Spleen (tissue), 11 donors: ENCODE measurements at regions not wholly inside any gene's neighbourhood (a gene's known extent, or its start where the extent isn't known, plus 50 kb on each side); places are given as distances from the start of the nearest gene placed in this dataset.

Experiments used
- DNase-seq: peaks from one replicate; pipeline ENCODE4 v3.0.0-alpha.2; 2020
- H3K27ac ChIP-seq, 8 donors: fragments of 200-600 bp; sonication (generic) in 7 of 8; 1 replicate in 4 of 8; 2 replicates in 4 of 8; pipeline versions ENCODE4 v1.5.0 to v1.8.0; 2016 to 2021; ENCODE audit warnings: inconsistent platforms in 4 of 8, mild to moderate bottlenecking in 4 of 8, moderate library complexity in 1 of 8
- H3K27me3 ChIP-seq, 7 donors: fragments of 200-600 bp; sonication (generic) in 6 of 7; replicated peaks in 1 of 7; 1 replicate in 4 of 7; 2 replicates in 3 of 7; pipeline versions ENCODE4 v1.5.0 to v1.8.0; 2016 to 2021; ENCODE audit warnings: inconsistent platforms in 3 of 7, mild to moderate bottlenecking in 1 of 7
- H3K36me3 ChIP-seq, 6 donors: fragments of 200-600 bp; sonication (generic) in 5 of 6; 1 replicate in 4 of 6; 2 replicates in 2 of 6; pipeline versions ENCODE4 v1.5.0 to v1.8.0; 2016 to 2021; ENCODE audit warnings: inconsistent platforms in 2 of 6
- H3K4me1 ChIP-seq, 6 donors: fragments of 200-600 bp; sonication (generic) in 5 of 6; 1 replicate in 3 of 6; 2 replicates in 3 of 6; pipeline versions ENCODE4 v1.5.0 to v1.8.0; 2016 to 2021; ENCODE audit warnings: inconsistent platforms in 3 of 6
- H3K4me3 ChIP-seq, 8 donors: fragments of 200-600 bp; sonication (generic) in 7 of 8; 1 replicate in 4 of 8; 2 replicates in 4 of 8; pipeline versions ENCODE4 v1.5.0 to v1.8.0; 2016 to 2021; ENCODE audit warnings: inconsistent platforms in 4 of 8, mild to moderate bottlenecking in 4 of 8, moderate library complexity in 2 of 8
- H3K9me3 ChIP-seq, 8 donors: fragments of 200-600 bp; sonication (generic) in 7 of 8; 1 replicate in 4 of 8; 2 replicates in 4 of 8; pipeline versions ENCODE4 v1.5.0 to v1.8.0; 2016 to 2021; ENCODE audit warnings: inconsistent platforms in 4 of 8
- CTCF ChIP-seq, 11 experiments: fragments of 200-600 bp in 7 of 11; fragments of 450-650 bp in 4 of 11; sonication (generic) in 4 of 11; IDR thresholded peaks in 8 of 11; conservative IDR thresholded peaks in 3 of 11; 1 replicate in 7 of 11; 2 replicates in 4 of 11; pipeline versions ENCODE4 v1.4.0 to v1.8.0; 2016 to 2021; ENCODE audit warnings: antibody characterized with exemption in 11 of 11, inconsistent platforms in 4 of 11, mild to moderate bottlenecking in 1 of 11
- POLR2A ChIP-seq, 3 donors: fragments of 450-650 bp; IDR thresholded peaks; one replicate each; pipeline ENCODE4 v1.5.1; 2017; ENCODE audit warnings: antibody characterized with exemption in 3 of 3, mild to moderate bottlenecking in 1 of 3
- POLR2AphosphoS5 ChIP-seq, 3 donors: sonication (generic); formaldehyde crosslinking; IDR thresholded peaks; one replicate each; pipeline ENCODE4 v1.5.1; 2017; ENCODE audit warnings: antibody characterized with exemption in 3 of 3
- WGBS, 5 donors: extraction: QIAGEN DNeasy Blood & Tissue Kit in 3 of 5; methylation state at CpG; one replicate each; pipeline versions ENCODE4 v1.1.5 to v1.1.7; 2013 to 2018; 5-methylcytosine and 5-hydroxymethylcytosine counted together
- intact Hi-C: fragments of 100-400 bp; cut with DNase I; formaldehyde crosslinking; loops from one replicate; pipeline ENCODE4 v1.15.0; 2023; ENCODE audit warnings: low total_unique reads
- donor health status: healthy with polysubstance abuse.
- donor health status: DM: no; HTN: no; CAD: no; lungs with moderate emphysema.
- donor health status: DM: no; HTN: no; CAD: no.
- donor health status: Bipolar disorder and iron deficiency.
- donor health status: healthy.
- donor health status: DM: no; HTN: no; CAD: no.
- donor health status: DM: yes; HTN: yes; CAD: no.

- TF ChIP-seq POLR2AphosphoS5 (IDR thresholded peaks at IDR 0.05) (no peak), POLR2A (IDR thresholded peaks at IDR 0.05) (no peak), CTCF (IDR thresholded peaks at IDR 0.05 in 8 of 11, conservative IDR thresholded peaks at IDR 0.05 in 3 of 11) (no peak)
- H3K27ac ChIP-seq, result no peak overlapping the region
- DNase-seq, result no peak
- no peaks in the 10 kb centered on the region for H3K4me1 ChIP-seq
- intact Hi-C loops, result no loop called here
- peaks cover 0 to 10% (median 0%) of the 10 kb centered on the region in 7 donors for H3K27me3 ChIP-seq
- H3K9me3 ChIP-seq, result peaks cover 0 to 3% (median 0%) of the 10 kb centered on the region in 8 donors
- 83 to 97% (median 90%) methylated on average over 1 of the region's 1 CpG for WGBS, 5 donors
- H3K36me3 ChIP-seq, result no peaks in the 10 kb centered on the region
- no peak overlapping the region for H3K4me3 ChIP-seq
Observed at GRCh38 chr15:81532001-81532400, 158.0 kb upstream of the TMC3 start.

GRCh38 chr15:81531109-81531592 lies 157.1 kb upstream of the TMC3 start:
- H3K4me3 ChIP-seq, result no peak overlapping the region
- intact Hi-C loops, result no loop called here
- WGBS, 5 donors, result 51 to 84% (median 63%) methylated on average over 10 of the region's 10 CpGs

GRCh38 chr15:81530271-81530691 lies 156.3 kb upstream of the TMC3 start:
- Histone ChIP-seq H3K4me3 (no peak overlapping the region), H3K4me1 (no peaks in the 10 kb centered on the region), H3K27me3 (peaks cover 0 to 2% (median 0%) of the 10 kb centered on the region in 7 donors), H3K9me3 (peaks cover 0 to 3% (median 0%) of the 10 kb centered on the region in 8 donors), H3K27ac (no peak overlapping the region), H3K36me3 (no peaks in the 10 kb centered on the region)
- 72 to 87% (median 79%) methylated on average over 3 of the region's 3 CpGs for WGBS, 5 donors
- TF ChIP-seq POLR2A (IDR thresholded peaks at IDR 0.05), result no peak
- no peak for TF ChIP-seq POLR2AphosphoS5 (IDR thresholded peaks at IDR 0.05)
- no peak for TF ChIP-seq CTCF (IDR thresholded peaks at IDR 0.05 in 8 of 11, conservative IDR thresholded peaks at IDR 0.05 in 3 of 11)
- no peak for DNase-seq
- intact Hi-C loops, result no loop called here

More at GRCh38 chr15:81531109-81531592, 157.1 kb upstream of the TMC3 start:
- no peak for DNase-seq
- Histone ChIP-seq H3K36me3 (no peaks in the 10 kb centered on the region), H3K9me3 (peaks cover 0 to 3% (median 0%) of the 10 kb centered on the region in 8 donors), H3K4me1 (no peaks in the 10 kb centered on the region), H3K27me3 (peaks cover 0 to 10% (median 0%) of the 10 kb centered on the region in 7 donors), H3K27ac (no peak overlapping the region)
- TF ChIP-seq POLR2A (IDR thresholded peaks at IDR 0.05) (no peak), POLR2AphosphoS5 (IDR thresholded peaks at IDR 0.05) (no peak), CTCF (IDR thresholded peaks at IDR 0.05 in 8 of 11, conservative IDR thresholded peaks at IDR 0.05 in 3 of 11) (no peak)

- TF ChIP-seq CTCF (IDR thresholded peaks at IDR 0.05 in 8 of 11, conservative IDR thresholded peaks at IDR 0.05 in 3 of 11), result no peak
- TF ChIP-seq POLR2AphosphoS5 (IDR thresholded peaks at IDR 0.05), result no peak
- TF ChIP-seq POLR2A (IDR thresholded peaks at IDR 0.05), result no peak
- no peaks in the 10 kb centered on the region for H3K4me1 ChIP-seq
- intact Hi-C loops, result no loop called here
- no peaks in the 10 kb centered on the region for H3K36me3 ChIP-seq
- H3K27me3 ChIP-seq, result no peaks in the 10 kb centered on the region
- 88 to 97% (median 90%) methylated on average over 2 of the region's 2 CpGs for WGBS, 5 donors
- no peak overlapping the region for H3K27ac ChIP-seq
- H3K4me3 ChIP-seq, result no peak overlapping the region
- DNase-seq, result no peak
- H3K9me3 ChIP-seq, result peaks cover 0 to 3% (median 0%) of the 10 kb centered on the region in 8 donors
Observed at GRCh38 chr15:81529481-81529880, 155.5 kb upstream of the TMC3 start.
